Ovary (tissue), 7 donors: ENCODE measurements at regions not wholly inside any gene's neighbourhood (a gene's known extent, or its start where the extent isn't known, plus 50 kb on each side); places are given as distances from the start of the nearest gene placed in this dataset.

ENCODE experiments used
- DNase-seq, 5 donors: peaks; one replicate each; pipeline ENCODE4 v3.0.0-alpha.2; 2019 to 2020
- H3K27ac ChIP-seq, 2 donors: fragments of 200-600 bp; one replicate each; pipeline versions ENCODE4 v1.5.1 to v1.8.0; 2019 to 2022
- H3K27me3 ChIP-seq: fragments of 200-600 bp; one replicate; pipeline ENCODE4 v1.8.0; 2022
- H3K36me3 ChIP-seq: fragments of 200-600 bp; sonication (generic); one replicate; pipeline ENCODE4 v1.5.1; 2019
- H3K4me1 ChIP-seq: one replicate; pipeline ENCODE4 v1.8.1; 2013; ENCODE audit warnings: mild to moderate bottlenecking, moderate library complexity; ENCODE audit not compliant: insufficient read depth
- H3K4me3 ChIP-seq: fragments of 200-600 bp; sonication (generic); one replicate; pipeline ENCODE4 v1.5.1; 2017
- H3K9me3 ChIP-seq, 2 donors: fragments of 200-600 bp in 1 of 2; sonication (generic) in 1 of 2; one replicate each; pipeline versions ENCODE4 v1.5.1 to v1.8.1; 2013 to 2019; ENCODE audit warnings: mild to moderate bottlenecking in 1 of 2, moderate library complexity in 1 of 2
- CTCF ChIP-seq, 3 donors: fragments of 450-650 bp in 2 of 3; fragments of 200-600 bp in 1 of 3; IDR thresholded peaks; one replicate each; pipeline versions ENCODE4 v1.5.1 to v1.8.0; 2016 to 2022; ENCODE audit warnings: antibody characterized with exemption in 3 of 3, mild to moderate bottlenecking in 1 of 3
- EP300 ChIP-seq: sonication (generic); formaldehyde crosslinking; IDR thresholded peaks from one replicate; pipeline ENCODE4 v1.6.1; 2017; ENCODE audit warnings: antibody characterized with exemption
- POLR2A ChIP-seq: fragments of 450-650 bp; IDR thresholded peaks from one replicate; pipeline ENCODE4 v1.6.1; 2017; ENCODE audit warnings: antibody characterized with exemption, mild to moderate bottlenecking, moderate library complexity
- WGBS, 3 donors: extraction: QIAGEN DNeasy Blood & Tissue Kit in 1 of 3; methylation state at CpG; one replicate each; pipeline versions ENCODE4 v1.1.5 to v1.1.7; 2013 to 2017; 5-methylcytosine and 5-hydroxymethylcytosine counted together
- intact Hi-C, 4 donors: fragments of 100-400 bp; cut with DNase I; formaldehyde crosslinking; loops; one replicate each; pipeline versions ENCODE4 v1.11.0 to v1.15.1; 2022 to 2023
- donor health status: DM: no; HTN: no; CAD: no; lungs with moderate emphysema.
- donor health status: DM: no; HTN: no; CAD: no.
- donor health status: Bipolar disorder and iron deficiency.
- donor health status: DM: no; HTN: no; CAD: no.
- donor health status: DM: yes; HTN: yes; CAD: no.

GRCh38 chr20:11305406-11305805 is 612.3 kb upstream of the BTBD3 start:
- Histone ChIP-seq H3K27me3 (no peaks in the 10 kb centered on the region), H3K36me3 (no peaks in the 10 kb centered on the region), H3K9me3 (no peaks in the 10 kb centered on the region), H3K4me3 (no peak overlapping the region), H3K27ac (no peak overlapping the region), H3K4me1 (no peaks in the 10 kb centered on the region)
- intact Hi-C loops = no loop called here
- DNase-seq = no peak
- TF ChIP-seq EP300 (no peak), CTCF (IDR thresholded peaks at IDR 0.05) (no peak), POLR2A (no peak)
- WGBS, 3 donors = 57 to 74% (median 68%) methylated on average over 2 of the region's 2 CpGs

- 81 to 86% (median 84%) methylated on average over 3 of the region's 3 CpGs for WGBS, 3 donors
- H3K4me3 ChIP-seq = no peak overlapping the region
- H3K36me3 ChIP-seq = no peaks in the 10 kb centered on the region
- no peak overlapping the region for H3K27ac ChIP-seq
- H3K27me3 ChIP-seq = no peaks in the 10 kb centered on the region
- TF ChIP-seq EP300 (no peak), POLR2A (no peak), CTCF (IDR thresholded peaks at IDR 0.05) (no peak)
- no peaks in the 10 kb centered on the region for H3K9me3 ChIP-seq
- no peaks in the 10 kb centered on the region for H3K4me1 ChIP-seq
- no peak for DNase-seq
- intact Hi-C loops = no loop called here
These were observed 606.0 kb upstream of the BTBD3 start for GRCh38 chr20:11311659-11312224.

- Histone ChIP-seq H3K27ac (no peak overlapping the region), H3K4me1 (no peaks in the 10 kb centered on the region), H3K36me3 (no peaks in the 10 kb centered on the region), H3K4me3 (no peak overlapping the region), H3K27me3 (no peaks in the 10 kb centered on the region), H3K9me3 (no peaks in the 10 kb centered on the region)
- WGBS, 3 donors = 65 to 80% (median 69%) methylated on average over 2 of the region's 2 CpGs
- intact Hi-C loops = no loop called here
- DNase-seq = no peak
- TF ChIP-seq CTCF (IDR thresholded peaks at IDR 0.05) = no peak
- TF ChIP-seq POLR2A = no peak
- TF ChIP-seq EP300 = no peak
These were observed 602.2 kb upstream of the BTBD3 start for GRCh38 chr20:11315525-11315924.

GRCh38 chr20:11316244-11316643 is 601.4 kb upstream of the BTBD3 start:
- Histone ChIP-seq H3K9me3 (no peaks in the 10 kb centered on the region), H3K36me3 (no peaks in the 10 kb centered on the region), H3K27me3 (no peaks in the 10 kb centered on the region), H3K4me1 (no peaks in the 10 kb centered on the region), H3K27ac (no peak overlapping the region), H3K4me3 (no peak overlapping the region)
- intact Hi-C loops = no loop called here
- TF ChIP-seq EP300 = no peak
- TF ChIP-seq POLR2A = no peak
- no peak for DNase-seq

GRCh38 chr20:11320033-11320432 is 597.7 kb upstream of the BTBD3 start:
- H3K27me3 ChIP-seq = no peaks in the 10 kb centered on the region
- no peaks in the 10 kb centered on the region for H3K36me3 ChIP-seq
- DNase-seq = no peak
- TF ChIP-seq EP300 = no peak
- TF ChIP-seq POLR2A = no peak
- no peak for TF ChIP-seq CTCF (IDR thresholded peaks at IDR 0.05)
- intact Hi-C loops = no loop called here
- no peak overlapping the region for H3K27ac ChIP-seq
- H3K4me3 ChIP-seq = no peak overlapping the region
- no peaks in the 10 kb centered on the region for H3K9me3 ChIP-seq
- H3K4me1 ChIP-seq = no peaks in the 10 kb centered on the region
